ENCODE measurements at regions not wholly inside any gene's neighbourhood (a gene's known extent, or its start where the extent isn't known, plus 50 kb on each side); places are given as distances from the start of the nearest gene placed in this dataset.

- TF ChIP-seq ZNF609 (CRISPR knock-in tag; IDR thresholded peaks at IDR 0.05; ENCODE audit: borderline replicate concordance): no peak
- no peak for TF ChIP-seq ZNF484 (CRISPR knock-in tag; IDR thresholded peaks at IDR 0.05; ENCODE audit: borderline replicate concordance, low read depth)
Measured at GRCh38 chr5:119706049-119706448, 76.7 kb downstream of the FAM170A start (continued).

GRCh38 chr5:119708076-119708790 lies 78.9 kb downstream of the FAM170A start:
- Histone ChIP-seq H3K9ac (ENCODE audit: insufficient read depth, low read depth, low read length) (no peak overlapping the region), H3K27me3 (ENCODE audit: control insufficient read depth in 1 of 2, insufficient read depth in 2 of 2, low read length in 2 of 2) (no peaks in the 10 kb centered on the region; a peak in 1 of 5 replicates), H3K9me3 (ENCODE audit: low read length) (no peaks in the 10 kb centered on the region), H3K79me2 (ENCODE audit: insufficient read depth, low read length) (no peaks in the 10 kb centered on the region), H3K36me3 (replicated peaks in 1 of 2; ENCODE audit: control insufficient read depth in 1 of 2, insufficient read depth in 2 of 2, low read length in 2 of 2) (no peaks in the 10 kb centered on the region), H3K4me1 (ENCODE audit: insufficient read depth, low read length) (no peaks in the 10 kb centered on the region), H2AFZ (ENCODE audit: low read length) (no peak overlapping the region), H3K4me2 (ENCODE audit: low read depth, low read length) (no peak overlapping the region), H3K27ac (ENCODE audit: extremely low read length, insufficient read depth, low read length) (no peak overlapping the region), H4K20me1 (ENCODE audit: insufficient read depth, low read length) (no peaks in the 10 kb centered on the region), H3K4me3 (replicated peaks in 1 of 3; ENCODE audit: insufficient read depth in 1 of 3, low read depth in 2 of 3, low read length in 3 of 3) (no peak overlapping the region)
- ChIA-PET CTCF (ENCODE audit: low intra/inter-chr PET ratio, low total read pairs) (no interaction called here), POLR2A (no interaction called here)
- TF ChIP-seq ZBTB40 (IDR thresholded peaks at IDR 0.05): no peak
- TF ChIP-seq ZBTB40 (CRISPR knock-in tag; IDR thresholded peaks at IDR 0.05): no peak
- no peak for TF ChIP-seq ZBTB14 (CRISPR knock-in tag; IDR thresholded peaks at IDR 0.05)
- TF ChIP-seq ZNF33B (CRISPR knock-in tag; IDR thresholded peaks at IDR 0.05): no peak
- DNase-seq (ENCODE audit: low spot score) (no peak), ATAC-seq (no peak), FAIRE-seq (no peak)
- in situ Hi-C loops (cut with HindIII; ENCODE audit: extremely low pct_ligation_motif_present, low pct_unique_long_range_greater_than_20kb): no loop called here
- BruUV-seq (replicated peaks): no TSS peak
- intact Hi-C loops (cut with micrococcal nuclease; ENCODE audit: unreplicated experiment): no loop called here
- 0% methylated on average over 2 of the region's 2 CpGs for WGBS (ENCODE audit: low lambda C conversion rate)

Data from HepG2 (cell line).